Stimulated activated naive CD8-positive, alpha-beta T cell treated with anti-CD3 and anti-CD28 coated beads, Interleukin-15, amount 100 ng/mL, for 72 hours (primary cell): ENCODE measurements at regions not wholly inside any gene's neighbourhood (a gene's known extent, or its start where the extent isn't known, plus 50 kb on each side); places are given as distances from the start of the nearest gene placed in this dataset.
A peak's percentile ranks its signal among the peaks of the same experiment; 100 is the strongest.

ENCODE experiments used
- ATAC-seq: fragments of 150-1000 bp; cut with Tn5 transposase; 2 replicates; pipeline ENCODE4 v1.10.0; 2021; ENCODE audit warnings: mild to moderate bottlenecking, moderate library complexity
- DNase-seq, 2 donors: peaks; one replicate each; pipeline ENCODE4 v3.0.0; 2021 to 2022
- H3K27ac Mint-ChIP-seq, 2 donors: one replicate each; pipeline ENCODE4 v1.8.0; 2022; ENCODE audit warnings: mild to moderate bottlenecking in 2 of 2, mixed read lengths in 2 of 2, moderate library complexity in 2 of 2
- H3K27me3 Mint-ChIP-seq: one replicate; pipeline ENCODE4 v1.8.0; 2022; ENCODE audit warnings: mixed read lengths
- H3K4me1 Mint-ChIP-seq: one replicate; pipeline ENCODE4 v1.8.0; 2022; ENCODE audit warnings: mild to moderate bottlenecking, mixed read lengths
- H3K4me3 Mint-ChIP-seq, 2 donors: one replicate each; pipeline ENCODE4 v1.8.0; 2022; ENCODE audit warnings: mild to moderate bottlenecking in 2 of 2, mixed read lengths in 2 of 2, moderate library complexity in 1 of 2
- H3K9me3 Mint-ChIP-seq, 2 donors: one replicate each; pipeline ENCODE4 v1.8.0; 2022; ENCODE audit warnings: mixed read lengths in 2 of 2

GRCh38 chr14:54220071-54220703 is 176.6 kb upstream of the CDKN3 start:
- H3K4me3 Mint-ChIP-seq, result peak overlapping the region; percentile 70 to 77
- no peak overlapping the region for H3K27ac Mint-ChIP-seq
- DNase-seq (no peak), ATAC-seq (no peak)
- no peaks in the 10 kb centered on the region for H3K9me3 Mint-ChIP-seq
- peaks cover 18% of the 10 kb centered on the region for H3K4me1 Mint-ChIP-seq
- peaks cover 65% of the 10 kb centered on the region for H3K27me3 Mint-ChIP-seq

GRCh38 chr14:54220704-54221431 is 175.9 kb upstream of the CDKN3 start:
- no peak overlapping the region for H3K27ac Mint-ChIP-seq
- peaks cover 65% of the 10 kb centered on the region for H3K27me3 Mint-ChIP-seq
- H3K9me3 Mint-ChIP-seq, result no peaks in the 10 kb centered on the region
- H3K4me1 Mint-ChIP-seq, result peaks cover 18% of the 10 kb centered on the region
- ATAC-seq (no peak), DNase-seq (no peak)
- peak overlapping the region in 1 of 2 donors; percentile 77 for H3K4me3 Mint-ChIP-seq

GRCh38 chr14:54221432-54221803 is 175.4 kb upstream of the CDKN3 start:
- Mint-ChIP-seq H3K4me1 (peaks cover 18% of the 10 kb centered on the region), H3K9me3 (no peaks in the 10 kb centered on the region), H3K4me3 (no peak overlapping the region), H3K27ac (no peak overlapping the region), H3K27me3 (peaks cover 65% of the 10 kb centered on the region)
- ATAC-seq (no peak), DNase-seq (no peak)

- H3K27me3 Mint-ChIP-seq, result peaks cover 65% of the 10 kb centered on the region
- no peak for DNase-seq
- ATAC-seq, result no peak
- H3K9me3 Mint-ChIP-seq, result no peaks in the 10 kb centered on the region
- peaks cover 18% of the 10 kb centered on the region for H3K4me1 Mint-ChIP-seq
- no peak overlapping the region for H3K4me3 Mint-ChIP-seq
- H3K27ac Mint-ChIP-seq, result no peak overlapping the region
Measured at GRCh38 chr14:54221971-54222370, 174.8 kb upstream of the CDKN3 start.

- Mint-ChIP-seq H3K27ac (no peak overlapping the region), H3K4me1 (peaks cover 18% of the 10 kb centered on the region), H3K9me3 (no peaks in the 10 kb centered on the region), H3K27me3 (peaks cover 60% of the 10 kb centered on the region), H3K4me3 (no peak overlapping the region)
- ATAC-seq, result no peak
- no peak for DNase-seq
Measured at GRCh38 chr14:54223831-54224402, 172.9 kb upstream of the CDKN3 start.

- H3K27me3 Mint-ChIP-seq, result peaks cover 44% of the 10 kb centered on the region
- peaks cover 4% of the 10 kb centered on the region for H3K4me1 Mint-ChIP-seq
- no peak overlapping the region for H3K27ac Mint-ChIP-seq
- no peak overlapping the region for H3K4me3 Mint-ChIP-seq
- DNase-seq (no peak), ATAC-seq (no peak)
- no peaks in the 10 kb centered on the region for H3K9me3 Mint-ChIP-seq
Measured at GRCh38 chr14:54225457-54226060, 171.2 kb upstream of the CDKN3 start.

GRCh38 chr14:54226103-54226502 is 170.7 kb upstream of the CDKN3 start:
- H3K9me3 Mint-ChIP-seq, result no peaks in the 10 kb centered on the region
- H3K27ac Mint-ChIP-seq, result no peak overlapping the region
- DNase-seq (no peak), ATAC-seq (no peak)
- no peaks in the 10 kb centered on the region for H3K4me1 Mint-ChIP-seq
- peaks cover 38% of the 10 kb centered on the region for H3K27me3 Mint-ChIP-seq
- no peak overlapping the region for H3K4me3 Mint-ChIP-seq

GRCh38 chr14:54226558-54226957 is 170.2 kb upstream of the CDKN3 start:
- ATAC-seq, result no peak
- no peak overlapping the region for H3K4me3 Mint-ChIP-seq
- H3K27me3 Mint-ChIP-seq, result peaks cover 38% of the 10 kb centered on the region

GRCh38 chr14:54229136-54229535 is 167.7 kb upstream of the CDKN3 start:
- Mint-ChIP-seq H3K27ac (no peak overlapping the region), H3K9me3 (no peaks in the 10 kb centered on the region), H3K4me3 (no peak overlapping the region), H3K4me1 (no peaks in the 10 kb centered on the region), H3K27me3 (peaks cover 12% of the 10 kb centered on the region)
- DNase-seq (no peak), ATAC-seq (no peak)

More at GRCh38 chr14:54226558-54226957, 170.2 kb upstream of the CDKN3 start:
- Mint-ChIP-seq H3K9me3 (no peaks in the 10 kb centered on the region), H3K4me1 (no peaks in the 10 kb centered on the region), H3K27ac (no peak overlapping the region)
- no peak for DNase-seq

GRCh38 chr14:54230645-54231044 is 166.2 kb upstream of the CDKN3 start:
- H3K4me3 Mint-ChIP-seq, result no peak overlapping the region
- peaks cover 11% of the 10 kb centered on the region for H3K27me3 Mint-ChIP-seq
- H3K27ac Mint-ChIP-seq, result no peak overlapping the region
- H3K9me3 Mint-ChIP-seq, result peaks cover 0 to 6% of the 10 kb centered on the region in 2 donors
- ATAC-seq (no peak), DNase-seq (no peak)
- no peaks in the 10 kb centered on the region for H3K4me1 Mint-ChIP-seq

- no peaks in the 10 kb centered on the region for H3K4me1 Mint-ChIP-seq
- H3K4me3 Mint-ChIP-seq, result no peak overlapping the region
- H3K27me3 Mint-ChIP-seq, result peaks cover 9% of the 10 kb centered on the region
- ATAC-seq (no peak), DNase-seq (no peak)
- H3K27ac Mint-ChIP-seq, result no peak overlapping the region
- H3K9me3 Mint-ChIP-seq, result peaks cover 0 to 6% of the 10 kb centered on the region in 2 donors
Measured at GRCh38 chr14:54232735-54233134, 164.1 kb upstream of the CDKN3 start.

GRCh38 chr14:54241517-54241916 is 155.3 kb upstream of the CDKN3 start:
- Mint-ChIP-seq H3K27me3 (no peaks in the 10 kb centered on the region), H3K27ac (no peak overlapping the region), H3K9me3 (no peaks in the 10 kb centered on the region), H3K4me1 (no peaks in the 10 kb centered on the region), H3K4me3 (no peak overlapping the region)
- ATAC-seq (no peak), DNase-seq (no peak)

- Mint-ChIP-seq H3K9me3 (no peaks in the 10 kb centered on the region), H3K4me3 (no peak overlapping the region), H3K27me3 (peaks cover 28% of the 10 kb centered on the region), H3K4me1 (peaks cover 6% of the 10 kb centered on the region), H3K27ac (no peak overlapping the region)
- ATAC-seq (no peak), DNase-seq (no peak)
Measured at GRCh38 chr14:54251356-54251755, 145.5 kb upstream of the CDKN3 start.

- Mint-ChIP-seq H3K27ac (no peak overlapping the region), H3K4me3 (no peak overlapping the region), H3K27me3 (peaks cover 28% of the 10 kb centered on the region), H3K9me3 (no peaks in the 10 kb centered on the region), H3K4me1 (peaks cover 6% of the 10 kb centered on the region)
- ATAC-seq (no peak), DNase-seq (no peak)
Measured at GRCh38 chr14:54252072-54252730, 144.6 kb upstream of the CDKN3 start.

- H3K27ac Mint-ChIP-seq, result no peak overlapping the region
- peaks cover 6% of the 10 kb centered on the region for H3K4me1 Mint-ChIP-seq
- H3K9me3 Mint-ChIP-seq, result no peaks in the 10 kb centered on the region
- H3K4me3 Mint-ChIP-seq, result no peak overlapping the region
- peaks cover 24% of the 10 kb centered on the region for H3K27me3 Mint-ChIP-seq
- DNase-seq (no peak), ATAC-seq (peak; percentile 78)
Measured at GRCh38 chr14:54253195-54253947, 143.4 kb upstream of the CDKN3 start.
